Activated CD8-positive, alpha-beta T cell treated with anti-CD3 and anti-CD28 coated beads for 36 hours (primary cell): ENCODE measurements at regions not wholly inside any gene's neighbourhood (a gene's known extent, or its start where the extent isn't known, plus 50 kb on each side); places are given as distances from the start of the nearest gene placed in this dataset.

Source experiments
- ATAC-seq: fragments of 200-7000 bp; cut with Tn5 transposase; one replicate; pipeline ENCODE4 v1.10.0; 2021; ENCODE audit warnings: mild to moderate bottlenecking, moderate library complexity
- CTCF ChIA-PET: fragments of 350-600 bp; sonication (Branson Sonifier 250); formaldehyde crosslinking; loops from one replicate; lab custom pipeline; 2021; ENCODE audit warnings: antibody characterized with exemption; lab: Charles Lee
- POLR2A ChIA-PET: fragments of 350-600 bp; sonication (Branson Sonifier 250); formaldehyde crosslinking; loops from one replicate; lab custom pipeline; 2021; ENCODE audit warnings: antibody characterized with exemption; lab: Charles Lee
- DNase-seq: peaks from one replicate; pipeline ENCODE4 v3.0.0-alpha.2; 2020
- H3K27ac Mint-ChIP-seq: one replicate; pipeline ENCODE4 v1.8.0; 2021; ENCODE audit warnings: mild to moderate bottlenecking, mixed read lengths
- H3K27me3 Mint-ChIP-seq: one replicate; pipeline ENCODE4 v1.8.0; 2021; ENCODE audit warnings: mixed read lengths
- H3K36me3 Mint-ChIP-seq: one replicate; pipeline ENCODE4 v1.8.0; 2021; ENCODE audit warnings: low read depth, mixed read lengths
- H3K4me1 Mint-ChIP-seq: one replicate; pipeline ENCODE4 v1.8.0; 2021; ENCODE audit warnings: low read depth, mixed read lengths
- H3K4me3 Mint-ChIP-seq: one replicate; pipeline ENCODE4 v1.8.0; 2021; ENCODE audit warnings: mild to moderate bottlenecking, moderate library complexity, mixed read lengths
- H3K9me3 Mint-ChIP-seq: one replicate; pipeline ENCODE4 v1.8.0; 2021; ENCODE audit warnings: mixed read lengths
- intact Hi-C: fragments of 100-400 bp; cut with micrococcal nuclease; formaldehyde crosslinking; loops from one replicate; pipeline ENCODE4 v1.10.0; 2022
- TF ChIP-seq, protein P1 (sequence below): fragments of 200-600 bp; IDR thresholded peaks from one replicate; pipeline ENCODE4 v1.8.0; 2022; ENCODE audit warnings: antibody characterized with exemption, mild to moderate bottlenecking

GRCh38 chr14:53468876-53469275, 315.8 kb upstream of the DDHD1 start:
- POLR2A ChIA-PET = no interaction called here
- CTCF ChIA-PET = no interaction called here
- no peak overlapping the region for H3K4me3 Mint-ChIP-seq
- no peak for ATAC-seq
- no peak overlapping the region for H3K27ac Mint-ChIP-seq
- intact Hi-C loops = no loop called here
- no peaks in the 10 kb centered on the region for H3K4me1 Mint-ChIP-seq
- DNase-seq = no peak
- H3K9me3 Mint-ChIP-seq = no peaks in the 10 kb centered on the region
- H3K27me3 Mint-ChIP-seq = no peaks in the 10 kb centered on the region
- TF ChIP-seq, protein P1, sequence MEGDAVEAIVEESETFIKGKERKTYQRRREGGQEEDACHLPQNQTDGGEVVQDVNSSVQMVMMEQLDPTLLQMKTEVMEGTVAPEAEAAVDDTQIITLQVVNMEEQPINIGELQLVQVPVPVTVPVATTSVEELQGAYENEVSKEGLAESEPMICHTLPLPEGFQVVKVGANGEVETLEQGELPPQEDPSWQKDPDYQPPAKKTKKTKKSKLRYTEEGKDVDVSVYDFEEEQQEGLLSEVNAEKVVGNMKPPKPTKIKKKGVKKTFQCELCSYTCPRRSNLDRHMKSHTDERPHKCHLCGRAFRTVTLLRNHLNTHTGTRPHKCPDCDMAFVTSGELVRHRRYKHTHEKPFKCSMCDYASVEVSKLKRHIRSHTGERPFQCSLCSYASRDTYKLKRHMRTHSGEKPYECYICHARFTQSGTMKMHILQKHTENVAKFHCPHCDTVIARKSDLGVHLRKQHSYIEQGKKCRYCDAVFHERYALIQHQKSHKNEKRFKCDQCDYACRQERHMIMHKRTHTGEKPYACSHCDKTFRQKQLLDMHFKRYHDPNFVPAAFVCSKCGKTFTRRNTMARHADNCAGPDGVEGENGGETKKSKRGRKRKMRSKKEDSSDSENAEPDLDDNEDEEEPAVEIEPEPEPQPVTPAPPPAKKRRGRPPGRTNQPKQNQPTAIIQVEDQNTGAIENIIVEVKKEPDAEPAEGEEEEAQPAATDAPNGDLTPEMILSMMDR = no peak
- no peaks in the 10 kb centered on the region for H3K36me3 Mint-ChIP-seq

DNA sequence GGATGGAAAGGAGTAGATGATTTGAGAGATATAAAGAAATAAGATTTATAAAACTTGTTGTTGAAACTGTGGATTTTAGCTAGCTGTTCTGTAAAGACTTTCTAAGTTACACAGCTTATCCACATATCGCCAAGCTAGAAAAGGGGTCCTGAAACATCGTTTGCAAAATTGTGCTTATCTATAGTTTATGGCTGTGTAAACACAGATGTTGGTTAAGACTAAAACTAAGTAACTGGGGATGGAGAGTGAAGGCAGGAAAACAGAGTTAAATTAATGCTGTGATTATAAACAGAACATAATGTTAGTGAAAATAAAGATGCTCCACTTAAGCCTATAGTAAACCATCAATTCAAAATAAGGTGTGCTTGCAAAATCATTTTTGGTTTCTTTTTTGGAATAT, 311.3 kb upstream of the DDHD1 start:
- TF ChIP-seq, protein P1 = no peak
- ATAC-seq (no peak), DNase-seq (no peak)
- no peak overlapping the region for H3K27ac Mint-ChIP-seq
- no peaks in the 10 kb centered on the region for H3K36me3 Mint-ChIP-seq
- ChIA-PET CTCF (no interaction called here), POLR2A (no interaction called here)
- no peak overlapping the region for H3K4me3 Mint-ChIP-seq
- intact Hi-C loops = no loop called here
- no peaks in the 10 kb centered on the region for H3K9me3 Mint-ChIP-seq
- no peaks in the 10 kb centered on the region for H3K4me1 Mint-ChIP-seq
- H3K27me3 Mint-ChIP-seq = no peaks in the 10 kb centered on the region

DNA sequence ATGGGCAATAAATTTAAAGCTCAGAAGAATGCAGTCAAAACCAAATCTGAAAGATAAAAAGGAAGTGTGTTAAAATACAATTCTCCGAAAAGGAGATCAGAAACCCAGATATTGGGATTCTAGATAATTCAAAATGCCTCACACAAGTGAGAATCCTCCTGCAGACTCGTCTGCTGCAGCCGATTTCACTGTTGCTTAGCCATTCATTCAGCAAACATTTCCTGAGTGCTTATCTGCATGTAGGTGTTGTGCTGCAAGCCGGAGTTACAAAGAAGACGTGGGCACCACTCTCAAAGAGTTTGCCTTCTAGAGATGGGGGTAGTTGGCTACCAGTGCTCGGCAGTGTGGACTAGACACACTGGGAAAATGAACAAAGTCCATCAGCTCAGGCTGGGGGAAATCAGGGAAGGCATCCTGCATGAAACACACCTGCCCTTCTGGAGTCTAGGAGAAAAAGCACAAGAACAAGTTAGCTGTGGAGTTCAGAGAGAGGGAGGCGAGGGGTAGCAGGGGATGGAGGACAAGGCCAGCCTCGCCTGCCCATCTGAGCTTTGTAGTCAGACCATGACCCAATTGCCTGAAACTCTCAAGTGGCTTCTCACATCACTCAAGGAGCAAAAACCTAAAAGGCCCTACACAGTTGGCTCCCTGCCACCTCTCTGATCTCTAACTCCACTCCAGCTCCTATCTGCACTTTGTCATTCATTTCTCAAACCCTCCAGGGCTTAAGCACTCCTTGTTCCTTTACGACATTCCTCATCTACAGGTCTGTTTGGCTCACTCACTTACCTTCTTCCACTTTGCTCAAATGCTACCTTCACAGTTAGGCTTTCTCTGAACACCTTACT, 310.0 kb upstream of the DDHD1 start:
- no peak for DNase-seq
- H3K36me3 Mint-ChIP-seq = no peaks in the 10 kb centered on the region
- no peak overlapping the region for H3K27ac Mint-ChIP-seq
- ATAC-seq = no peak
- H3K9me3 Mint-ChIP-seq = no peaks in the 10 kb centered on the region
- CTCF ChIA-PET = no interaction called here
- intact Hi-C loops = no loop called here
- TF ChIP-seq, protein P1 = no peak
- POLR2A ChIA-PET = no interaction called here
- H3K4me1 Mint-ChIP-seq = no peaks in the 10 kb centered on the region
- no peak overlapping the region for H3K4me3 Mint-ChIP-seq
- no peaks in the 10 kb centered on the region for H3K27me3 Mint-ChIP-seq

DNA sequence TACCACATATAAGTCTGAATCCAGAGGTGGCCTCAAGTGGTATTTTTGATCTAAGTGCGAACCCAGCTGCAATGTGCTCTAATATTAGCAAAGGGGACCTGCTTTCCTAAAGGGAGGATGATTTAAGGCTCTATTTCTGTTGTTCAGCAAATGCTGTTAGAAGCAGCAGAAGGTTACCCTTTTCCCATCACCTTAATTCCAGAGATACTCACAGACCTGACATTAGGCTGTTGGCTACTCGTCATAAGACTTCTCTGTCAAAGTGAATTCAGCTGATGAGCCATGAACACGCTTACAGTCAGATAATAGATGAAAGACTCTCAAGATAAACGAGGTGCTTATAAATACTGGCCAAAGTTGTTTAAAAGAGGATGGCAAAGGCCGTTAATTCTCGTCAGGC, 308.7 kb upstream of the DDHD1 start:
- intact Hi-C loops = no loop called here
- Mint-ChIP-seq H3K27ac (no peak overlapping the region), H3K36me3 (no peaks in the 10 kb centered on the region), H3K4me1 (no peaks in the 10 kb centered on the region), H3K27me3 (no peaks in the 10 kb centered on the region), H3K9me3 (no peaks in the 10 kb centered on the region), H3K4me3 (no peak overlapping the region)
- DNase-seq (no peak), ATAC-seq (no peak)
- TF ChIP-seq, protein P1 = no peak
- POLR2A ChIA-PET = no interaction called here
- CTCF ChIA-PET = no interaction called here

DNA sequence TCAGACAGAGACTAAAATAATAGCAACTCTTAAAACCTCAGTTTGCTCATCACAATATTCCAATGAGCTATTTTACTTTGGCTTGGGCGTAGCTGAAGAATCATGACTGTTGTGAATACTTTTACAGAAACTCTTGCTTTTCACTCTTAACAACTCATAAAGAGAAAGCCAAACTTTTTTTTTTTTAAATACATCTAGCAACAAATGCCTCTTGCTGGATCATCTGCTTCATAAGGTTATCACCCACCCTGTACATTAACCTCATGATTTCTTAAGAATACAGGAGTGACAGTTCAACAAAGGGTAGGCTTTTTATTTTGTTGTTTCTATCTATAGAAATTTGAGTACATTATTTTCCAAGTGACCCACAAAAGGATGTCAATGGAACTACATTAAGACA, 307.4 kb upstream of the DDHD1 start:
- ChIA-PET POLR2A (no interaction called here), CTCF (no interaction called here)
- no peak overlapping the region for H3K4me3 Mint-ChIP-seq
- no peak overlapping the region for H3K27ac Mint-ChIP-seq
- no peaks in the 10 kb centered on the region for H3K27me3 Mint-ChIP-seq
- intact Hi-C loops = no loop called here
- DNase-seq (no peak), ATAC-seq (no peak)
- TF ChIP-seq, protein P1 = no peak
- H3K9me3 Mint-ChIP-seq = no peaks in the 10 kb centered on the region
- no peaks in the 10 kb centered on the region for H3K4me1 Mint-ChIP-seq
- H3K36me3 Mint-ChIP-seq = no peaks in the 10 kb centered on the region
